ENCODE measurements at regions not wholly inside any gene's neighbourhood (a gene's known extent, or its start where the extent isn't known, plus 50 kb on each side); places are given as distances from the start of the nearest gene placed in this dataset.
"Not testable (repeated sequence)": the region's sequence is repeated elsewhere in the genome, so short reads cannot be mapped to it uniquely, and the experiment has no call there.

DNA sequence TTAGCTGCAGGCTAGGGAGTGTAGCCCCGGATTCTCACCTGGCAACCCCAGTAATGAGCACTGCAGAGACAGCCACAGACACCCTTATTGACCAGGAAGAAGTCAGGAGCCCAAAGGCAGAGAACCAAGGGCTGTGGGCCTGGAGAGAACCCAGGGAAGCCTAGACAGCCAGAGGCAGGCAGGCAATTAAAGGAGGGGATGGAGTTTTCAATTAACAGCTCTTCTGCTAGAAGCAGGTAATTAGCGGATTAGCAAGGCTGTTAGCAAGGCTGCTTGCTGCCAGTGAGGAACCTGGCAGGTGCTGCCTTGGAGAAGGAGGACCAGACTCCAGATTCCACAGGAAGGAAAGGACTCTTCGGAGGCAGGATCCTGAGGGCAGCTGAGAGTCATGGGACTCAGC is 176.1 kb downstream of the TRIM43 start:
- not testable (repeated sequence) for FAIRE-seq

DNA sequence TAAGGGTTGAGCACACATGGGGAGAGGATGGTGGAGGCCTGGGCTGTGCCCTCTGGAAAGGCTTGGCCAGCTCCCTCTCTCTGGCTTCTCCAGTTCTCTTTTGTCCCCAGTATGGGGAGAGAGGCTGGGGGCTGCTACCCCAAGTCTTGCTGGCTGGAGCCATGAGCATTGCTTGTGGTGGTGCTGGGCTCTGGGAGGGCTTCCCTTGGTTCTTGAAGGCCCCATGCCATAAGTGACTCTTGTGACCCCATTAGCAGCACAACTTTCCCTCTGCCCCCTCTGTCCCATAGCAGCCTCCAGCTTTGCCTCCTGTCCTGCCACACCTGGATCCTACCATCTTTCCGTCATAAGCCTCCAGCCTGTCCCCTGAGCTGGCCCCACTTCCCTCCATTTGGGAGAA is 177.5 kb downstream of the TRIM43 start:
- not testable (repeated sequence) for FAIRE-seq

DNA sequence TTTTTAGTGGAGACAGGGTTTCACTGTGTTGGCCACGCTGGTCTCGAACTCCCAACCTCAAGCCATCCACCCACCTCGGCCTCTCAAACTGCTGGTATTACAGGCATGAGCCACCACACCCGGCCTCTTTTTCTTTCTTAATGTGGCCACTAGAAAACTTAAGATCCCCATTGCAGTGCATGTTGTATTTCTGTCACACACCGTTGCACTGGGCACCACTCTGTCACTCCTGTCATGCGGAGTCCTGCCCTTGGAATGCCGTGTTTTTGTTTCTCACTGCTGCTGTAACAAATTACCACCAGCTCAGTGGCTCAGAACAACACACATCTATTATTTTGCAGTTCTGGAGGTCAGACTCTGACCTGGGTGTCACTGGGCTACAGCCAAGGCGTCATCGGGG is 178.9 kb downstream of the TRIM43 start:
- not testable (repeated sequence) for FAIRE-seq

DNA sequence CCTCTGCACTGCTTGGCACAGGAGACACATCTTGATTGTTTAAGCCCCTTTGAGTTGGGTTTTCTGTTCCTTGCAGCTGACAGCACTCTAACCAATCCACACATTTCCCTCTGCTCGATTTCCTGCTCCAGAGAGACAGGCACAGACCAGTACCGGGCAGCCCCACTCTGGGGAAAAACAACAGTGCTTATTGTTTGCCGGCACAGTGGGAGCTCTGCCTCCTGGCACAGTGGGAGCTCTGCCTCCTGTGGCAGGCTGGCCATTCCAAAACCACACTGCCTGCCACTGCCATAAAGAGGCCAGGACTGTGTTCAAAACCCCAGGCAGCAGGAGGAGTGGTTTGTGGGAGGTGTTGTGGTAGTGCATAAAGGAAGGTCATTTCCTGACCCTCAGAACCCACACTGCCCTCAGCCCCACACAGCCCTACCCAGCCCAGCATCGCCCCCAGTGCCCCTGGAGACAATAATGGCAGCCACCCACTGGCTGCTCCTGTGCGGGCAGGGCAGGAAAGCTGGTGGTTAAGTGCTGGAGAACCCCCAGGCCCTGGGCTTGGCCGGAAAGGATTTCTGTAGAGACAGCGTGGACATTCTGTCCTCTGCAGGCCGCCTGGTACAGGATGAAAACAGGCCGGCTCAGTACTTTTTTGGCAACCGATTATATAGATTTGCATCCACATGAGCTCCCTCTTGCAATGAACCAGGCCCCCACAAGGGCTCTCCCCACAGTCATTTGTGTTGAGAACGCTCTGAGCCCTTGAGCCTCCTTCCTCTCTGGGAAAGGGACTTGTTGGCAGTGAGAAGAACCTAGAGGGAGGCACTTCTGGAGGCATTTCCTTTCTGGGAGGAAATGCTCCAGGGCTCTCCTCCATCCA is 182.8 kb downstream of the TRIM43 start:
- not testable (repeated sequence) for FAIRE-seq

DNA sequence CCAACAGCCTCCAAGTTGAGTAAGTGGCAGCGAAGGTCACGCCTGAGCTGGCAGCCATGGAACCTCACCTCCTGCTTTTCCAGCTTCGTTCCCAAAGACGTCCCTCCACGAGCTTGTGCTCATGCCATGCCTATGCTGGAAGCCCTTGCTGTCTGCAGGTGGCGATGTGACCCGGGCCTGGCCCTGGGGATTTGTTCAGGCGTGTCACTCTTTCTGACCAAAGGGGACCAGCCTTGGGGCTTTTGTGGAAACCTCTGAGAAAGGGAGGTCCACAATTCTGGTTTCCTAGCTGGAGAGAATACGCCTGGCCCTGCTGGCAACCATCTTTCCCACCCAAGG is 183.4 kb downstream of the TRIM43 start:
- FAIRE-seq = not testable (repeated sequence)

Data from TTC549 (cell line).